Neural progenitor cell (in vitro differentiated cells): ENCODE measurements at regions not wholly inside any gene's neighbourhood (a gene's known extent, or its start where the extent isn't known, plus 50 kb on each side); places are given as distances from the start of the nearest gene placed in this dataset.

ENCODE experiments used
- DNase-seq: peaks from one replicate; pipeline ENCODE4 v3.0.0-alpha.2; 2016; ENCODE audit warnings: low spot score
- H2AFZ ChIP-seq: fragments of 200-600 bp; sonication (generic); replicated peaks from 2 replicates; pipeline ENCODE4 v1.6.1; 2016; ENCODE audit warnings: antibody characterized with exemption
- H3F3A ChIP-seq: fragments of 200-600 bp; sonication (generic); 2 replicates; pipeline ENCODE4 v1.6.1; 2016; ENCODE audit warnings: antibody characterized with exemption, low read depth
- H3K27ac ChIP-seq: fragments of 200-600 bp; sonication (generic); 2 replicates; pipeline ENCODE4 v1.5.1; 2016; ENCODE audit warnings: mild to moderate bottlenecking
- H3K27me3 ChIP-seq: fragments of 200-600 bp; sonication (generic); 2 replicates; pipeline ENCODE4 v1.6.1; 2016; ENCODE audit warnings: mild to moderate bottlenecking, moderate library complexity
- H3K36me3 ChIP-seq: fragments of 200-600 bp; sonication (generic); 2 replicates; pipeline ENCODE4 v1.5.1; 2016
- H3K4me1 ChIP-seq: fragments of 200-600 bp; sonication (generic); 2 replicates; pipeline ENCODE4 v1.6.1; 2016; ENCODE audit warnings: mixed run types
- H3K4me2 ChIP-seq: fragments of 200-600 bp; sonication (generic); 2 replicates; pipeline ENCODE4 v1.6.1; 2016
- H3K4me3 ChIP-seq: fragments of 200-600 bp; sonication (generic); 2 replicates; pipeline ENCODE4 v1.5.1; 2016
- H3K79me2 ChIP-seq: fragments of 200-600 bp; sonication (generic); 2 replicates; pipeline ENCODE4 v1.6.1; 2016; ENCODE audit warnings: low read depth
- H3K9ac ChIP-seq: fragments of 200-600 bp; sonication (generic); 2 replicates; pipeline ENCODE4 v1.6.1; 2016
- H3K9me3 ChIP-seq: fragments of 200-600 bp; sonication (generic); 2 replicates; pipeline ENCODE4 v1.5.1; 2016; ENCODE audit warnings: low read depth
- H4K20me1 ChIP-seq: fragments of 200-600 bp; sonication (generic); 2 replicates; pipeline ENCODE4 v1.6.1; 2016; ENCODE audit warnings: low read depth
- H3K27ac Mint-ChIP-seq: 3 replicates; pipeline ENCODE4 v1.8.0; 2021; ENCODE audit warnings: mixed read lengths
- H3K27me3 Mint-ChIP-seq: 2 replicates; pipeline ENCODE4 v1.8.0; 2022; ENCODE audit warnings: low read depth, mild to moderate bottlenecking, inconsistent platforms, moderate library complexity, mixed read lengths; ENCODE audit not compliant: insufficient read depth
- H3K36me3 Mint-ChIP-seq: 3 replicates; pipeline ENCODE4 v1.8.0; 2021; ENCODE audit warnings: mixed read lengths
- H3K4me1 Mint-ChIP-seq: 3 replicates; pipeline ENCODE4 v1.8.0; 2021; ENCODE audit warnings: mixed read lengths
- H3K4me3 Mint-ChIP-seq: 3 replicates; pipeline ENCODE4 v1.8.0; 2021; ENCODE audit warnings: mild to moderate bottlenecking, moderate library complexity, mixed read lengths
- H3K9me3 Mint-ChIP-seq: 3 replicates; pipeline ENCODE4 v1.8.0; 2020; ENCODE audit warnings: mixed read lengths
- CTCF ChIP-seq: fragments of 200-600 bp; sonication (generic); IDR thresholded peaks from 2 replicates; pipeline ENCODE4 v1.5.1; 2017; ENCODE audit warnings: antibody characterized with exemption, mild to moderate bottlenecking
- EZH2 ChIP-seq: fragments of 200-600 bp; sonication (generic); IDR thresholded peaks from 2 replicates; pipeline ENCODE4 v1.6.1; 2017; ENCODE audit warnings: antibody characterized with exemption, mild to moderate bottlenecking, moderate library complexity
- EZH2phosphoT487 ChIP-seq: fragments of 200-600 bp; sonication (generic); IDR thresholded peaks from 2 replicates; pipeline ENCODE4 v1.6.1; 2017; ENCODE audit warnings: antibody characterized with exemption

- peaks cover 7% of the 10 kb centered on the region for H3K27me3 Mint-ChIP-seq
- Histone ChIP-seq H3K27me3 (no peaks in the 10 kb centered on the region), H3K27ac (no peak overlapping the region), H3K4me2 (peak overlapping the region; percentile 30), H3K4me1 (peaks cover 33% of the 10 kb centered on the region), H3K79me2 (no peaks in the 10 kb centered on the region), H3K4me3 (no peak overlapping the region), H4K20me1 (no peaks in the 10 kb centered on the region), H3K9ac (no peak overlapping the region), H3F3A (no peaks in the 10 kb centered on the region), H3K36me3 (no peaks in the 10 kb centered on the region), H2AFZ (no peak overlapping the region), H3K9me3 (no peaks in the 10 kb centered on the region)
- DNase-seq: peak; percentile 90
- no peaks in the 10 kb centered on the region for H3K36me3 Mint-ChIP-seq
- no peak overlapping the region for H3K4me3 Mint-ChIP-seq
- TF ChIP-seq EZH2phosphoT487: no peak
- TF ChIP-seq CTCF: no peak
- no peak for TF ChIP-seq EZH2
- H3K27ac Mint-ChIP-seq: peak overlapping the region; percentile 77
- no peaks in the 10 kb centered on the region for H3K9me3 Mint-ChIP-seq
- peaks cover 44% of the 10 kb centered on the region for H3K4me1 Mint-ChIP-seq
These were observed 568.4 kb downstream of the TNS1 start for GRCh38 chr2:217434180-217434975.

- Mint-ChIP-seq H3K27ac (peak overlapping the region; percentile 61), H3K36me3 (no peaks in the 10 kb centered on the region), H3K4me3 (no peak overlapping the region), H3K27me3 (peaks cover 7% of the 10 kb centered on the region), H3K9me3 (no peaks in the 10 kb centered on the region), H3K4me1 (peaks cover 44% of the 10 kb centered on the region)
- Histone ChIP-seq H3K9me3 (no peaks in the 10 kb centered on the region), H3K79me2 (no peaks in the 10 kb centered on the region), H3K4me1 (peaks cover 33% of the 10 kb centered on the region), H3K4me2 (peak overlapping the region; percentile 8), H3K9ac (no peak overlapping the region), H3F3A (no peaks in the 10 kb centered on the region), H3K4me3 (no peak overlapping the region), H4K20me1 (no peaks in the 10 kb centered on the region), H3K27ac (no peak overlapping the region), H2AFZ (no peak overlapping the region), H3K27me3 (no peaks in the 10 kb centered on the region), H3K36me3 (no peaks in the 10 kb centered on the region)
- peak; percentile 36 for DNase-seq
- TF ChIP-seq EZH2phosphoT487 (no peak), EZH2 (no peak), CTCF (no peak)
These were observed 569.3 kb downstream of the TNS1 start for GRCh38 chr2:217433522-217433921.

- Histone ChIP-seq H3K36me3 (no peaks in the 10 kb centered on the region), H3K9ac (no peak overlapping the region), H3K4me1 (peaks cover 27% of the 10 kb centered on the region), H3K27me3 (no peaks in the 10 kb centered on the region), H4K20me1 (no peaks in the 10 kb centered on the region), H3K27ac (no peak overlapping the region), H3F3A (no peaks in the 10 kb centered on the region), H3K4me3 (no peak overlapping the region), H3K79me2 (no peaks in the 10 kb centered on the region), H3K4me2 (no peak overlapping the region), H3K9me3 (no peaks in the 10 kb centered on the region), H2AFZ (no peak overlapping the region)
- H3K4me1 Mint-ChIP-seq: peaks cover 35% of the 10 kb centered on the region
- H3K27me3 Mint-ChIP-seq: peaks cover 5% of the 10 kb centered on the region
- peak overlapping the region; percentile 38 for H3K27ac Mint-ChIP-seq
- H3K9me3 Mint-ChIP-seq: no peaks in the 10 kb centered on the region
- TF ChIP-seq CTCF (no peak), EZH2phosphoT487 (no peak), EZH2 (no peak)
- no peak overlapping the region for H3K4me3 Mint-ChIP-seq
- DNase-seq: no peak
- H3K36me3 Mint-ChIP-seq: no peaks in the 10 kb centered on the region
These were observed 571.1 kb downstream of the TNS1 start for GRCh38 chr2:217431577-217432269.
